GM19324 (cell line): ENCODE measurements at regions not wholly inside any gene's neighbourhood (a gene's known extent, or its start where the extent isn't known, plus 50 kb on each side); places are given as distances from the start of the nearest gene placed in this dataset.
"Not testable (repeated sequence)": the region's sequence is repeated elsewhere in the genome, so short reads cannot be mapped to it uniquely, and the experiment has no call there.

Experiments used
- ATAC-seq: cut with Tn5 transposase; IDR thresholded peaks from one replicate; pipeline ENCODE4 v1.9.1; 2021; ENCODE audit warnings: mild to moderate bottlenecking, moderate library complexity; ENCODE audit not compliant: unreplicated experiment, low FRiP score

DNA sequence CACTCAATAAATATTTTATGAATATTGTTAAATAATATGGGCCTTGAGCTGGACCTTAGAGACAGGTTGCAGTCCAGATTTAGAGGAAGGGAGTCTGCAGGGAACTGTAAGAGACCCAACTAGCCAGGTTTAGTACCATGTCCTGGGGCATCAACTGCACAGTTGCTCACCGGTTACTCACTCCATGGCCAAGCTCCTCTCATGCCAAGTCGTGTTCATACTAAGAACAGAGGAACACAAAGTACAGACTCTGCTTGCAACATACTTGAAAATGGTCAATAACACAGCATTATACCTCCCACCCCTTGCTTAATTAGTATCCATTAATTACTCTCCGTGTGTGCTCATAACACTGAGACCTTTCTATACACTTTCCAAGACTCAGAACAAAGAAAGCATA lies 317.6 kb upstream of the PIK3R1 start:
- ATAC-seq = no peak

- ATAC-seq = no peak
Observed at GRCh38 chr5:67897431-67897830, 318.1 kb upstream of the PIK3R1 start.

- no peak for ATAC-seq
Observed at GRCh38 chr5:67896930-67897313, 318.6 kb upstream of the PIK3R1 start.

DNA sequence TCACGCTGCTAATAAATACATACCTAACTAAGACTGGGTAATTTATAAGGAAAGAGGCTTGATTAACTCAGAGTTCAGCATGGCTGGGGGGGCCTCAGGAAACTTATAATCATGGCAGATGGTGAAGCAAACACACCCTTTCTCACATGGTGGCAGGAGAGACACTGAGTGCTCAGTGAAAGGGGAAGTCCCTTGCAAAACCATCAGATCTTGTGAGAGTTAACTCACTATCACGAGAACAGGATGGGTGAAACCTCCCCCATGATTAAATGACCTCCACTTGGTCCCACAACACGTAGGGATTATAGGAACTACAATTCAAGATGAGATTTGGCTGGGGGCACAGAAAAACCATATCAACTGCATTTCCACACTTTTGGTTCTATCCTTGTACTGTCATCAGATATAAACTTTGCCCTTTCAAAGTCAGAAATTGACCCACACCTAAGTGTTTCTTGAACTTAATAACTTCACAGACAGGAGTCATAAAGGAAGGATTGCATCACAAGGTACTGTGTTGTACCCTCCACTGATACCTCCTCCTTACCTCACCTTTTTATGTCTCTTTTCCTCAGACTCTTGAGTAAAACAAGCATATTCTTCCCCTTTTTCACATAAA lies 319.1 kb upstream of the PIK3R1 start:
- no peak for ATAC-seq

DNA sequence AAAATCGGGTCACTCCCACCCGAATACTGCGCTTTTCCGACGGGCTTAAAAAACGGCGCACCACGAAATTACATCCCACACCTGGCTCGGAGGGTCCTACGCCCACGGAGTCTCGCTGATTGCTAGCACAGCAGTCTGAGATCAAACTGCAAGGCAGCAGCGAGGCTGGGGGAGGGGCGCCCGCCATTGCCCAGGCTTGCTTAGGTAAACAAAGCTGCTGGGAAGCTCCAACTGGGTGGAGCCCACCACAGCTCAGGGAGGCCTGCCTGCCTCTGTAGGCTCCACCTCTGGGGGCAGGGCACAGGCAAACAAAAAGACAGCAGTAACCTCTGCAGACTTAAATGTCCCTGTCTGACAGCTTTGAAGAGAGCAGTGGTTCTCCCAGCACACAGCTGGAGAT lies 325.7 kb upstream of the PIK3R1 start:
- not testable (repeated sequence) for ATAC-seq

GRCh38 chr5:67887748-67888161 lies 327.8 kb upstream of the PIK3R1 start:
- no peak for ATAC-seq

DNA sequence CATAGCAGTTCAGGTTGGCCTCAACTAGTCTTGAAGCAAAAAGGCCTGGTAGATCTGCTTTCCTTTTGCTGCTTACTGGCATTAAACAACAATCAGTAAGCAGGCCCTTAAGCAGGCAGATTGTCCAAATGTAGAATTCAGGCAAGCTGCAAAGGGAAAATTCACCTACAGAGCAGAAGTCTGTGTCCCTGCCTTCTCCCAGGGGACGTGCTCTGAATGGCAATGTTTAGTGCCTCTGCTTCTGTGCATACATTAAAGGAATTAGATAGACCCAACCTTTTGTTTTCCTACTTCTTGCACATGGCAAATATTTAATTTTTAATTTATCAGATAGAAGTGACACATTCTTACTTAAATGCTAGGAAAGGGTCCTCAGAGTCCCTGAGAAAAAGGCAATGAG lies 328.8 kb upstream of the PIK3R1 start:
- no peak for ATAC-seq

DNA sequence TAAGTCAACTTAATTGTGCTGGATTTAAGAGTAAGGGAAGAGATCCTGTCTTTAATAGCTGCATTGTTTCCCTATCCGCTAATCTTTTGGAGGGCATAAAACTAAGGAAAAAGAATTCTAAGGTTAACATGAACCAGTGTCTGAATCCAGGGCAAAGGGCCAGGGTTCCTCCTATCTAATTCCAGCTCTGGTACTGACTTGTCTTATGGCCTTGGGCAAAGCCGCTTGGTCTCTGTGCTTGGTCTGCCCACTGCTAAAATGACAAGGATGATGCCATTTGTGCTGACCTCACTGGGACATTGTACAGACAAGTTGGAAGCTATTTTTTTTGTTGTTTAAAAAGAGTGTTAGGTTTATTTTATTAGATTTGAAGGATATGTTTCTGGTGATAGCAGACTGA lies 334.7 kb upstream of the PIK3R1 start:
- no peak for ATAC-seq

DNA sequence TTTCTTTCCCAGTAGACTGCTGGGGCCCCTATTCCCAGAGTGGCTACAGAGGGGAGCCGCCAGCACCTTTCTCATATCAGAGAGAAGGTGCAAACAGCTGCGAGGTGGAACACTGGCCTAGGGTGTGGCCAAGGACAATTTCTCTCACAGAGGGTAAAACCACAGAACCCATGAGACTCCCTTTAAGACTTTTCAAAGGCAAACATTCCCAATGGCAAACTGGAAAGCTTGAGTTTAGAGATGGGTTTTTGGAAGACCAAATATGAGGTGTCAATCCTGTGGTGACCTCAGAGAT lies 335.1 kb upstream of the PIK3R1 start:
- no peak for ATAC-seq

DNA sequence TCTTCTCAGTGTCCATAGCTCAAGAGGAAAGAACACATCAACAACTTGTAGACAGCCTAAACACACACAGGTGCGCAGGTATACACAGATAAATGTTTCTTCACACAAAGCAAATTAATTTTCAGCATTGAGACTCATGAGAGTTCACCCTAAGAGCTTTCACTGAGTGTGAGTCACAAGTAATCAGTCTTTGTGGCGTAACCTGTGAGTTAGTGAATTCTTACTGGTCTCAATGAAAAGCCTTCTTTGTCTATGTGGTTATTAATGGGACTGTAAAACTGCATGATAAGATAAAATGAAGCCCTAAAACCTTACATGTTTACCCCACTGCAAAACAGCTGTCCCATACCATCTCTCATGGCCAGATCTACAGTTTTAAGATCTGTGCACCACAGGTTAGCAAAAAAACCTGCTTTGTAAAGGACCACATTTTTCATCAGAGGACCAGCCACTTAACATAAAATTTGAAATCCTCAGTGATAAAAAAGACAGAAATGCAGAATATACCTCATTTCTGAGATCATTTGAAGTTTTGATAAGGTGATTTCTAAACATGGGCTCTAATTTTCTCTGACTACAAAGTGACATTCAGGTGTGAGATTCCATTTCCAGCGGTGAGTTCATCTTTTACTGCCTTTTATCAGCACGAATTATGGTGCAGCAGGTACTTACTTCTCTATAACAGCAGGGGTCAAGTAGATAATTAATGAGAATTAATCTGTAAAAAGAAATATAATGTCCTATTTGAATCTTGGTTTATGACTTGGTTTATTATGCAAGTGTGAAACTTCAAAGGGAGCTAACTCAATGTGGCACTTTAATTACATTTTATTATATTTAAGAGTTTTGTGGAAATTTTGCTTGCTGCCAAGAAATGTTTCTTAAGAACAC lies 335.7 kb upstream of the PIK3R1 start:
- ATAC-seq = no peak

GRCh38 chr5:67878933-67879332 lies 336.6 kb upstream of the PIK3R1 start:
- no peak for ATAC-seq

DNA sequence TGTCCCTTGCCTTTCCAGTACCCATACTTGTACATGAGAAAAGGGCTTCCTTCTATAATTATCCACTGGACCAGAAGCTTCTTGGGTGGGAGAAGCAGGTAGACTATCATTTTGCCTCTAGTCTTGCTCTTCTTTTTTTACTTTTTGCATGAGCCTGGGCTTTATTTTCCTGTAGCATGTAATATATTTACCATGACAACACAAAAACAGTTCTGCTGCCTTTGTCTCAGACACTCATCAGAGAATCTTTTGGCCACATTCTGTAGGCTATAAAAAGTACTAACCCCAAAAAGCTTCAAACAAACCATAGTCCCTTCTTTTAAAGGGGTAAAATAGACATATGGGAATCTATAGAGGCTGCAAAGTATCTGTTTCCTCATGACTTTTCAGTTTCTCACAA lies 339.2 kb upstream of the PIK3R1 start:
- ATAC-seq = no peak

DNA sequence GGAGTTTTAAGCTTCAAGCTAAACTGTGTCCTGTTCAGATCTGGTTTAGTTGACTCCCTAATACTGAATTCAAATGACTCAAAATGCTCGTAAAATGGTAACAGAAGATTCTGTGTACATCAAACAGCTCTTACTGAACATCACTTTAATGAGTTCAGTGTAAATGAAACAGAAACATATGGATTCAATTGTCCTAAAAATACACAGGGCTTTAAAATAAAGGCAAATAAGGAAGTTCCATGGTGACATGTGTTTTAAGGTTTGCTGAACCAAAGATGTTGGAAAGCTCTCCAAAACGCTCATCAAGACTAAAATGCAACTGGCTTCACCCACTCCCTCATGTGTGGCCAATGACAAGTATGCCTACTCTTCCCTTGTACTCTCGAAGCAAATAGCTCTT lies 340.0 kb upstream of the PIK3R1 start:
- ATAC-seq = no peak

- no peak for ATAC-seq
Observed at GRCh38 chr5:67873935-67874334, 341.6 kb upstream of the PIK3R1 start.

DNA sequence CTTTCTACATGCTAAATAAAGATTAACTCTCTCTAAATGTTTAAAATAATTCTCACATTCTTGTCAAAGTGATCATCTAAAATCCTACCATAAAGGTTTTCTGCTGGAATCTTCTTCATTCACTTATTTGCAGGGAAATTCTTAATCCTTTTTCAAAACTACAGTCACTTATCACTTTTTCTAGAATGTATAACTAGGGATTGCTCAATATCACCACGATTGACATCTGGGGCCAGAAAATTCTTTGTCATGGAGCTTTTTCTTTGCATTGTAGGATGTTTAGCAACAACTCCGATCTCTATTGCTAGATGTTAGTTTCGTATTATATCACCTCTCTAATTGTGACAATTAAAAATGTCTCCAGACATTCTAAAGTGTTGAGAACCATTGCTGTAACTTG lies 344.9 kb upstream of the PIK3R1 start:
- no peak for ATAC-seq

DNA sequence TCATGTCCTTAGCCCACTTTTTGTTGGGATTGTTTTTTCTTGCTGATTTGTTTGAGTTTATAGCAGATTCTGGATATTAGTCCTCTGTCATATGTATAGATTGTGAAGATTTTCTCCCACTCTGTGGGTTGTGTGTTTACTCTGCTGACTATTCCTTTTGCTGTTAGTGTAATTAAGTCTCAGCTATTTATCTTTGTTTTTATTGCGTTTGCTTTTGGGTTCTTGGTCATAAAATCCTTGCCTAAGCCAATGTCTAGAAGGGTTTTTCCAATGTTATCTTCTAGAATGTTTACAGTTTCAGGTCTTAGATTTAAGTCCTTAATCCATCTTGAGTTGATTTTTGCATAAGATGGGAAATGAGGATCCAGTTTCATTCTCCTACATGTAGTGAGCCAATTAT lies 351.2 kb upstream of the PIK3R1 start:
- ATAC-seq = not testable (repeated sequence)

DNA sequence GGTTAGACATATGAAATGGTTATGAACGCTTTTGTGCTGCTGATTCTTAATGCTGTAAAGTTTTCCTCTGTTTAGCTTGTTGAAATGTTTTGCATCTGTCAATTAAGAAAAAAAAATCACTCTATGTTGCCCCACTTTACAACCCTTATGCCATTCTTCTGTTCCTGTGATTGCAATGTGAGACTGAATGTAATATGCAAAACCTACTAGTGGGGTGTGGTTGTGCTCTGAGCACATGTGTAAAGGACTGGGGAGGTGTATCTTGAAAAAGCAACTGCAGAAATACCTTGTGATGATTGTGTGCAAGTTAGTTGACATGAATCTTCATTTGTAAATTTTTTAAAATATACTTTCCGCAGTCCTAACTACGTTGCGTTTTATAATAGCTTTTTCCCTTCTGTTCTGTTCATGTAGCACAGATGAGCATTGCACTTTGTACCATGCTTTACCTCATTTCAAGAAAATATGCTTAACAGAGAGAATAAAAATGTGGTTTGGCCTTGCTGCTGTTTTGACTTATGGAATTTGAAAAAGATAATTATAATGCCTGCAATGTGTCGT lies 357.0 kb upstream of the PIK3R1 start:
- ATAC-seq = no peak

DNA sequence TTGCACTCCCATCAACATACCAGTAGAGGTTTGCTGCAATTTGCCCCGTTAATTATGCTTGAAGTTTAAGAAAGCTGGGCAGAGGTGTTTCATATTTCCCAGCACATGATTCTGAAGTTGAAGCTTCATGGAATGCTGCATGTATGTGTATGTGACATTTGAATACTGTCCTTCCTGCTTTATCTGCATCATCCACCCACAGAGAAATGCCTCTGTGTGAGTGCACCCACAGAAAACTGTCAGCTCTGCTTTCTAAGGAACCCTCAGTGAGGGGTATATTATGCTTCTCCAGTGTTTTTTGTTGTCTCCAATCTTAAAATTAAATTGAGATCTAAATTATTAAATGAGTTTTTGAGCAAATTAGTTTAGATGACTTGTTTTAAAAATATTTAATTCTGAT lies 358.1 kb upstream of the PIK3R1 start:
- ATAC-seq = no peak

GRCh38 chr5:67855523-67855922 lies 360.0 kb upstream of the PIK3R1 start:
- no peak for ATAC-seq

DNA sequence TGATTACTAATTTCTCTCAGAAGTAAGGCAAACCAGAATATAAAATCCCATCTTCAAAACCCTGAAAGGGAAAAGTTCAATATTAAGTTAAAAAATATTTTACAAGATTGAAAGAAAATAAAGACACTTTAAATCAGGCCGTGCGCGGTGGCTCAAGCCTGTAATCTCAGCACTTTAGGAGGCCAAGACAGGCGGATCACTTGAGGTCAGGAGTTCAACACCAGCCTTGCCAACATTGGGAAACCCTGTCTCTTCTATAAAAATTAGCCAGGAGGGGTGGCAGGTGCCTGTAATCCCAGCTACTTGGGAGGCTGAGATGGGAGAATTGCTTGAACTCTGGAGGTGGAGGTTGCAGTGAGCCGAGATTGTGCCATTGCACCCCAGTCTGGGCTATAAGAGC lies 364.6 kb upstream of the PIK3R1 start:
- ATAC-seq = not testable (repeated sequence)

- ATAC-seq = no peak
Observed at GRCh38 chr5:67844924-67845323, 370.6 kb upstream of the PIK3R1 start.

DNA sequence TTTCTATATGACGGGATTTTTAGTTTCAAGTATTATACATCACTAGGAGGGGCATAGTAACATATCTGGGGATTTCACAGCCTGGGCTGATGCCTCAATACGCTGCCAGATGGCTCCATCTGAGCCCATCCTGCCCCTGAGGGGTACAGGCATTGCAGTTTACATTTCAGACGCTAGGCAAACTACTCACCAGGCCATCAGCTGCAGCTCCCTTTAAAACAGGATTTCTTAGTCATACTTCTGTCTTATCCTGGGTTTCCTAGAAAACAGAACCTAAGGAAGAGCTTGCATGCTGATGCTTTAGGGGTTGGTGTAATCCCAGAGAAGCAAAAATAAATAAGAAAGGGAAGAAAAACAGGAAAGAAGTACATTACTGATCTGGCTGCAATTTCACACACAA lies 372.8 kb upstream of the PIK3R1 start:
- no peak for ATAC-seq
